Liver (tissue), 7 donors: ENCODE measurements at regions not wholly inside any gene's neighbourhood (a gene's known extent, or its start where the extent isn't known, plus 50 kb on each side); places are given as distances from the start of the nearest gene placed in this dataset.

Source experiments
- DNase-seq: peaks from one replicate; pipeline ENCODE4 v3.0.0-alpha.2; 2017; ENCODE audit warnings: low spot score
- H3K27ac ChIP-seq, 2 donors: one replicate each; pipeline ENCODE4 v1.7.0; 2013; ENCODE audit warnings: inconsistent platforms in 2 of 2, low read length in 2 of 2, control low read depth in 1 of 2, low read depth in 1 of 2, mild to moderate bottlenecking in 1 of 2
- H3K27me3 ChIP-seq, 4 donors: one replicate each; pipeline versions ENCODE4 v1.6.1 to v1.7.0; 2013; ENCODE audit warnings: low read length in 3 of 4, inconsistent platforms in 1 of 4, mild to moderate bottlenecking in 1 of 4, moderate library complexity in 1 of 4; ENCODE audit not compliant: control insufficient read depth in 4 of 4, insufficient read depth in 4 of 4
- H3K36me3 ChIP-seq, 4 donors: one replicate each; pipeline versions ENCODE4 v1.6.1 to v1.7.0; 2013; ENCODE audit warnings: low read length in 3 of 4, mild to moderate bottlenecking in 3 of 4, low read depth in 1 of 4, moderate library complexity in 1 of 4; ENCODE audit not compliant: control insufficient read depth in 4 of 4, insufficient read depth in 3 of 4
- H3K4me1 ChIP-seq, 4 donors: one replicate each; pipeline versions ENCODE4 v1.6.1 to v1.7.0; 2013; ENCODE audit warnings: low read length in 3 of 4, mild to moderate bottlenecking in 3 of 4, moderate library complexity in 1 of 4; ENCODE audit not compliant: control insufficient read depth in 4 of 4, insufficient read depth in 4 of 4
- H3K4me3 ChIP-seq, 3 donors: one replicate each; pipeline versions ENCODE4 v1.6.1 to v1.7.0; 2013; ENCODE audit warnings: low read length in 3 of 3, control low read depth in 1 of 3, low read depth in 1 of 3, mild to moderate bottlenecking in 1 of 3
- H3K9ac ChIP-seq, 2 donors: one replicate each; pipeline ENCODE4 v1.7.0; 2013; ENCODE audit warnings: low read length in 2 of 2, mild to moderate bottlenecking in 2 of 2, moderate library complexity in 2 of 2, control low read depth in 1 of 2, low read depth in 1 of 2
- H3K9me3 ChIP-seq, 4 donors: one replicate each; pipeline versions ENCODE4 v1.6.1 to v1.7.0; 2013; ENCODE audit warnings: low read length in 3 of 4; ENCODE audit not compliant: control insufficient read depth in 4 of 4
- EGR1 ChIP-seq, 2 donors: IDR thresholded peaks; 2 replicates each; pipeline ENCODE4 v1.6.1; 2016 to 2018; ENCODE audit warnings: antibody characterized with exemption in 2 of 2, low read depth in 2 of 2
- FOXA1 ChIP-seq: IDR thresholded peaks from 2 replicates; pipeline ENCODE4 v1.6.1; 2016; ENCODE audit warnings: antibody characterized with exemption
- FOXA2 ChIP-seq: IDR thresholded peaks from 2 replicates; pipeline ENCODE4 v1.6.1; 2016; ENCODE audit warnings: antibody characterized with exemption
- GABPA ChIP-seq, 2 donors: IDR thresholded peaks in 1 of 2; conservative IDR thresholded peaks in 1 of 2; 2 replicates each; pipeline ENCODE4 v1.6.1; 2016; ENCODE audit warnings: antibody characterized with exemption in 2 of 2, mild to moderate bottlenecking in 1 of 2, moderate library complexity in 1 of 2
- JUND ChIP-seq, 2 donors: IDR thresholded peaks; 2 replicates each; pipeline ENCODE4 v1.6.1; 2016; ENCODE audit warnings: antibody characterized with exemption in 2 of 2
- NR2F2 ChIP-seq: IDR thresholded peaks from 2 replicates; pipeline ENCODE4 v1.6.1; 2016; ENCODE audit warnings: antibody characterized with exemption
- RAD21 ChIP-seq, 2 donors: IDR thresholded peaks; 2 replicates each; pipeline ENCODE4 v1.6.1; 2016; ENCODE audit warnings: antibody characterized with exemption in 2 of 2, mild to moderate bottlenecking in 2 of 2
- SP1 ChIP-seq: IDR thresholded peaks from 2 replicates; pipeline ENCODE4 v1.6.1; 2018; ENCODE audit warnings: antibody characterized with exemption, mild to moderate bottlenecking
- TAF1 ChIP-seq: conservative IDR thresholded peaks from 2 replicates; pipeline ENCODE4 v1.6.1; 2016; ENCODE audit warnings: antibody characterized with exemption, mild to moderate bottlenecking
- WGBS: extraction: QIAGEN DNeasy Blood & Tissue Kit; methylation state at CpG from one replicate; pipeline ENCODE4 v1.1.7; 2013; 5-methylcytosine and 5-hydroxymethylcytosine counted together
- TF ChIP-seq, protein P1 (sequence below): IDR thresholded peaks from 2 replicates; pipeline ENCODE4 v1.6.1; 2016; ENCODE audit warnings: antibody characterized with exemption
- TF ChIP-seq, protein P2 (sequence below): IDR thresholded peaks from 2 replicates; pipeline ENCODE4 v1.6.1; 2016; ENCODE audit warnings: antibody characterized with exemption, mild to moderate bottlenecking
- TF ChIP-seq, protein P3 (sequence below): IDR thresholded peaks from 2 replicates; pipeline ENCODE4 v1.6.1; 2016; ENCODE audit warnings: antibody characterized with exemption
- TF ChIP-seq, protein P4 (sequence below): IDR thresholded peaks from 2 replicates; pipeline ENCODE4 v1.6.1; 2016; ENCODE audit warnings: antibody characterized with exemption
- donor health status: healthy.
- donor health status: healthy.
- donor health status: healthy.
- donor health status: healthy.

DNA sequence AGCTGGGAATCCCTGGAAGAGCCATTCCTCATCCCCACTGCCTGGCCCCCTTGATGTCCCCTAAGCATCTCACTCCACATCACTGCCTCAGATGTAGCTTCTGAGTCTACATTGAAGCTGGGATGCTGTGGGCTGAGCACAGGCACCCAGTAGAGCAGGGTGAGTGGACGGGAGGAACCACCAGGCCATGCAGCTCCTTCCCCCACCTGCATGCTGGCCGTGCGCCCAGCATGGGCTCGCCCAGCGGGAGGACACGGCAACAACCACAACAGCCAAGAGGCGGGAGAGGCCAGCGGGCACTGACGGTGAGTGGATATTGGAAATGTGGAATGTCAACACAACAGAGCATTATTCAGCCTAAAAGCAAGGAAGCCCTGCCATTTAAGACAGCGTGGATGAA, 310.9 kb downstream of the ADGRD1 start:
- no peaks in the 10 kb centered on the region for H3K27me3 ChIP-seq
- TF ChIP-seq TAF1 (no peak), NR2F2 (no peak), JUND (IDR thresholded peaks at IDR 0.05) (no peak), EGR1 (IDR thresholded peaks at IDR 0.05; ENCODE audit: low read depth in 2 of 2) (no peak), FOXA2 (no peak)
- TF ChIP-seq, protein P1, sequence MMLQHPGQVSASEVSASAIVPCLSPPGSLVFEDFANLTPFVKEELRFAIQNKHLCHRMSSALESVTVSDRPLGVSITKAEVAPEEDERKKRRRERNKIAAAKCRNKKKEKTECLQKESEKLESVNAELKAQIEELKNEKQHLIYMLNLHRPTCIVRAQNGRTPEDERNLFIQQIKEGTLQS, result no peak
- WGBS, result 54% methylated on average over 10 of the region's 10 CpGs
- no peaks in the 10 kb centered on the region for H3K36me3 ChIP-seq
- no peaks in the 10 kb centered on the region for H3K9me3 ChIP-seq
- H3K9ac ChIP-seq, result no peak overlapping the region
- no peaks in the 10 kb centered on the region for H3K4me1 ChIP-seq
- DNase-seq, result no peak
- H3K27ac ChIP-seq, result no peak overlapping the region
- no peak overlapping the region for H3K4me3 ChIP-seq

DNA sequence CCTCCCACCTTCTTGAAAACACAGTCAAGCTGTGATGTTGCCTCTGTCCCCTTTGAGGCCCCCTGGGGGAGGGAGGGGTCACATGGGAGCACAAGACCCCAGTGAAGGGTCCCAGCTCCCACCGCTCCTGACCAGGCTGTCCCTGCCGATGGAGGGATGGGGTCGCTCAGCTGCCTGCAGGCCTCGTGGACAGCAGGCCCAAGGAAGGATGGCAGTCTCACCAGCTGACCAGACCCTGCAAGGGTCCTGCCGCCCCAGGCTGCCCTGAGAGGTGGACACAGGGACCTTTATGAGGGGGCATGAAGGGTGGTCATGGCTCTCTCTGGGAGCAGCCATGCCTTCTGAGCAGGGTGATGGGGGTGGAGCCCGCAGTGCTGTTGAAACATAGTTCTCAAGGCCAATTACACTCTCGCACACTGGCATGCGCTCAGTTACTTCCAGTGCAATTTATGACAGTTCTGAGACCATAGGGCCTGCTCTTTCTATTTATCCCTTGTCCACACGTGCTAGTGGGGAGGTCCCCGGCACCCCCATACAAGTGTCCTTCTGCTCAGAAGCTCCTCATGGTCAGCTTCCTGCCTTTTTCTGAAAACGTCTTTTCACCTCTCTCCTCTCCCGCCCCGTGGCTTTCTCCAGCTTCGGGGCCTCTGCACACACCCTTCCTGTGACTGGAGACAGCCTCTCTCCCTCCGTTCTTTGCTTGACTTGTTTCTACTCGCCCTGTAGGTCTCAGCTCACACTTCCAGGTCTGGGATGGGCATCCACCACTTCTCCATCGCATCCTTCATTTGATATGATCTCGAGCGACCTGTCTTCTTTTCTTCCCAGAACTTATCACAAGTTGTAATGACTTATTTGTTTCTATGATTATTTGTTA, 313.1 kb downstream of the ADGRD1 start:
- no peak for DNase-seq

More for the DNA sequence above, 313.1 kb downstream of the ADGRD1 start:
- Histone ChIP-seq H3K9ac (no peak overlapping the region), H3K9me3 (no peaks in the 10 kb centered on the region), H3K4me3 (no peak overlapping the region), H3K27ac (no peak overlapping the region), H3K36me3 (no peaks in the 10 kb centered on the region), H3K27me3 (no peaks in the 10 kb centered on the region), H3K4me1 (no peaks in the 10 kb centered on the region)
- TF ChIP-seq, protein P2, sequence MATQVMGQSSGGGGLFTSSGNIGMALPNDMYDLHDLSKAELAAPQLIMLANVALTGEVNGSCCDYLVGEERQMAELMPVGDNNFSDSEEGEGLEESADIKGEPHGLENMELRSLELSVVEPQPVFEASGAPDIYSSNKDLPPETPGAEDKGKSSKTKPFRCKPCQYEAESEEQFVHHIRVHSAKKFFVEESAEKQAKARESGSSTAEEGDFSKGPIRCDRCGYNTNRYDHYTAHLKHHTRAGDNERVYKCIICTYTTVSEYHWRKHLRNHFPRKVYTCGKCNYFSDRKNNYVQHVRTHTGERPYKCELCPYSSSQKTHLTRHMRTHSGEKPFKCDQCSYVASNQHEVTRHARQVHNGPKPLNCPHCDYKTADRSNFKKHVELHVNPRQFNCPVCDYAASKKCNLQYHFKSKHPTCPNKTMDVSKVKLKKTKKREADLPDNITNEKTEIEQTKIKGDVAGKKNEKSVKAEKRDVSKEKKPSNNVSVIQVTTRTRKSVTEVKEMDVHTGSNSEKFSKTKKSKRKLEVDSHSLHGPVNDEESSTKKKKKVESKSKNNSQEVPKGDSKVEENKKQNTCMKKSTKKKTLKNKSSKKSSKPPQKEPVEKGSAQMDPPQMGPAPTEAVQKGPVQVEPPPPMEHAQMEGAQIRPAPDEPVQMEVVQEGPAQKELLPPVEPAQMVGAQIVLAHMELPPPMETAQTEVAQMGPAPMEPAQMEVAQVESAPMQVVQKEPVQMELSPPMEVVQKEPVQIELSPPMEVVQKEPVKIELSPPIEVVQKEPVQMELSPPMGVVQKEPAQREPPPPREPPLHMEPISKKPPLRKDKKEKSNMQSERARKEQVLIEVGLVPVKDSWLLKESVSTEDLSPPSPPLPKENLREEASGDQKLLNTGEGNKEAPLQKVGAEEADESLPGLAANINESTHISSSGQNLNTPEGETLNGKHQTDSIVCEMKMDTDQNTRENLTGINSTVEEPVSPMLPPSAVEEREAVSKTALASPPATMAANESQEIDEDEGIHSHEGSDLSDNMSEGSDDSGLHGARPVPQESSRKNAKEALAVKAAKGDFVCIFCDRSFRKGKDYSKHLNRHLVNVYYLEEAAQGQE, result no peak
- TF ChIP-seq SP1 (no peak), JUND (IDR thresholded peaks at IDR 0.05) (no peak), NR2F2 (no peak), GABPA (IDR thresholded peaks at IDR 0.05 in 1 of 2, conservative IDR thresholded peaks at IDR 0.05 in 1 of 2) (no peak), FOXA1 (no peak), EGR1 (IDR thresholded peaks at IDR 0.05; ENCODE audit: low read depth in 2 of 2) (no peak), RAD21 (IDR thresholded peaks at IDR 0.05) (no peak)
- TF ChIP-seq, protein P3, sequence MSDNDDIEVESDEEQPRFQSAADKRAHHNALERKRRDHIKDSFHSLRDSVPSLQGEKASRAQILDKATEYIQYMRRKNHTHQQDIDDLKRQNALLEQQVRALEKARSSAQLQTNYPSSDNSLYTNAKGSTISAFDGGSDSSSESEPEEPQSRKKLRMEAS, result no peak
- TF ChIP-seq, protein P4, sequence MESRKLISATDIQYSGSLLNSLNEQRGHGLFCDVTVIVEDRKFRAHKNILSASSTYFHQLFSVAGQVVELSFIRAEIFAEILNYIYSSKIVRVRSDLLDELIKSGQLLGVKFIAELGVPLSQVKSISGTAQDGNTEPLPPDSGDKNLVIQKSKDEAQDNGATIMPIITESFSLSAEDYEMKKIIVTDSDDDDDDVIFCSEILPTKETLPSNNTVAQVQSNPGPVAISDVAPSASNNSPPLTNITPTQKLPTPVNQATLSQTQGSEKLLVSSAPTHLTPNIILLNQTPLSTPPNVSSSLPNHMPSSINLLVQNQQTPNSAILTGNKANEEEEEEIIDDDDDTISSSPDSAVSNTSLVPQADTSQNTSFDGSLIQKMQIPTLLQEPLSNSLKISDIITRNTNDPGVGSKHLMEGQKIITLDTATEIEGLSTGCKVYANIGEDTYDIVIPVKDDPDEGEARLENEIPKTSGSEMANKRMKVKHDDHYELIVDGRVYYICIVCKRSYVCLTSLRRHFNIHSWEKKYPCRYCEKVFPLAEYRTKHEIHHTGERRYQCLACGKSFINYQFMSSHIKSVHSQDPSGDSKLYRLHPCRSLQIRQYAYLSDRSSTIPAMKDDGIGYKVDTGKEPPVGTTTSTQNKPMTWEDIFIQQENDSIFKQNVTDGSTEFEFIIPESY, result no peak
- TF ChIP-seq, protein P1, result no peak
- WGBS, result 80% methylated on average over 19 of the region's 19 CpGs
